ENCODE measurements at regions not wholly inside any gene's neighbourhood (a gene's known extent, or its start where the extent isn't known, plus 50 kb on each side); places are given as distances from the start of the nearest gene placed in this dataset.

DNA sequence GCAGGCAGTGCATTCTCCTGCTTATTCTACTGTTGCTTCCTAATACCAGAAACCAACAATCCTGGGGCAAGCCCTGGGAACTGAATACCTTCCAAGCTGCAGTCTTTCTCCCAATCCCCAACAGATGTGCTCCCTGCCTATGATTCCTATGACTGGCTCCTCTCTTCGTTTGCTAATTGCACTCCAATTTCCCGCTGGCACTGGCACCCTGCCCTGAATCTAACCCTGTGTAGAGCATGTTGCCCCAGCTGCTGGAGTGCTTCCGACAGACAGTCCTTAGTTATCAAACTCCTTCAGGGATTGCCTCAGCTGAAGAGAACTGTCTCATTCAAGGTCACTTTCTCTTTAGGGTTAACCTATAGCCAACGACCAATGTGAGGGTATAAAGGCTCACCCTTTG is 214.1 kb downstream of the NECTIN3 start:
- no peak for DNase-seq (ENCODE audit: low read depth)
- TF ChIP-seq, protein P1, sequence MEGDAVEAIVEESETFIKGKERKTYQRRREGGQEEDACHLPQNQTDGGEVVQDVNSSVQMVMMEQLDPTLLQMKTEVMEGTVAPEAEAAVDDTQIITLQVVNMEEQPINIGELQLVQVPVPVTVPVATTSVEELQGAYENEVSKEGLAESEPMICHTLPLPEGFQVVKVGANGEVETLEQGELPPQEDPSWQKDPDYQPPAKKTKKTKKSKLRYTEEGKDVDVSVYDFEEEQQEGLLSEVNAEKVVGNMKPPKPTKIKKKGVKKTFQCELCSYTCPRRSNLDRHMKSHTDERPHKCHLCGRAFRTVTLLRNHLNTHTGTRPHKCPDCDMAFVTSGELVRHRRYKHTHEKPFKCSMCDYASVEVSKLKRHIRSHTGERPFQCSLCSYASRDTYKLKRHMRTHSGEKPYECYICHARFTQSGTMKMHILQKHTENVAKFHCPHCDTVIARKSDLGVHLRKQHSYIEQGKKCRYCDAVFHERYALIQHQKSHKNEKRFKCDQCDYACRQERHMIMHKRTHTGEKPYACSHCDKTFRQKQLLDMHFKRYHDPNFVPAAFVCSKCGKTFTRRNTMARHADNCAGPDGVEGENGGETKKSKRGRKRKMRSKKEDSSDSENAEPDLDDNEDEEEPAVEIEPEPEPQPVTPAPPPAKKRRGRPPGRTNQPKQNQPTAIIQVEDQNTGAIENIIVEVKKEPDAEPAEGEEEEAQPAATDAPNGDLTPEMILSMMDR (IDR thresholded peaks at IDR 0.05; ENCODE audit: insufficient read depth, low read depth, low read length, missing control alignments), result no peak

DNA sequence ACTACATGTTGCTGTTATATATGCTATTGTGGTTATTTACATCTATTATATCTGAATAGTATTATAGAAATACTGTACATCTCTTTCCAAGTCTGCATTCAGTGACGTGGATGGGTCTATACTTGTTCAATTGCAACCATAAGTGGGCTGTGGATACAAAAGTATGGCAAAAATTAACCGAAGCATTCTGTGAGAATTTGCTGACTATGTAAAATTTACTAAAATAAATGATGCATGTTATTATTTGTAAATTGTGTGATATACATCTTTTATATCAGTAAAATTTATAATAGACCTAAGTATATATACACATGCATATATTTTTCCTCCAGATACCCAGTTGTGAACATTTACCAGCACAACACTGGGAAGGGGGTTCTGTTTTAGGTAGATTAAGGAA is 215.1 kb downstream of the NECTIN3 start:
- TF ChIP-seq, protein P1 (IDR thresholded peaks at IDR 0.05; ENCODE audit: insufficient read depth, low read depth, low read length, missing control alignments), result no peak
- H3K4me3 ChIP-seq (ENCODE audit: low read depth, low read length), result no peak overlapping the region
- DNase-seq (ENCODE audit: low read depth), result no peak

More for the DNA sequence above, 214.1 kb downstream of the NECTIN3 start:
- no peak overlapping the region for H3K4me3 ChIP-seq (ENCODE audit: low read depth, low read length)

DNA sequence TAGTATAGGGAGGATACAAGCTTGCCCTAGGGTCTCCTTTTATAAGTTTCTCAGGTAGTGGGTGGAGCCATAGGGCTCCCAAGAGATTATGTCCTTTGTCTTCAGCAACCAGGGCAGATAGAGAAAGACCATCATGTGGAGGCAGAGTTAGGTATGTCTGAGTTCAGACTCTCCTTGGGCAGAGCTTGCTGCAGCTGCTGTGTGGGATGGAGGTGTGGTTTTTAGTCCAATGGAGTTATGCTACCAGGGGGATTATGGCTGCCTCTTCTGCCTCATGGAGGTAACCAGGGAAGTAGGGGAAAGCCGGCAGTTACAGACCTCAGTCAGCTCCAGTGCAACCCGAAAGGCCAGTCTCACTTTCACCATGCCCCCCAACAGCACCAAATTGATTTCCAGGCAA is 220.5 kb downstream of the NECTIN3 start:
- no peak for DNase-seq (ENCODE audit: low read depth)
- TF ChIP-seq, protein P1 (IDR thresholded peaks at IDR 0.05; ENCODE audit: insufficient read depth, low read depth, low read length, missing control alignments), result no peak
- no peak overlapping the region for H3K4me3 ChIP-seq (ENCODE audit: low read depth, low read length)

DNA sequence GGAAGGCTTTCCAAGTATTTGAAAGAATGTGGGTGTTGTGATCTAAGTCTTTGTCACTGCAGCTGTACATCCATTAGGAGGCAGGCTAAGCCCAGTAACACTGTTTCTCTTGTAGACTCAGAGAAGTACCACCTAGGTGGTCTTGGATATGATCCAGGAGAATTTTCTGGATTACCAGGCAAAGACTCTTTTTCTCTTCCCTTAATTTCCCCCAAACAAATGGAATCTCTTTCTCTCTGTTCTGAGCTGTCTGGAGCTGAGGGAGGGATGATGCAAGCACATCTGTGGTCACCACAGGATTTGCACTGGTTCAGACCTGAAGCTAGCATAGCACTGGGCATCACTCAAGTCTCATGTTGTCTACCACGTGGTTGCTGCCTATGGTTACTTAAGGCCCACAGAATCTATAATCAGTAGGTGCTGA is 227.6 kb downstream of the NECTIN3 start:
- no peak overlapping the region for H3K4me3 ChIP-seq (ENCODE audit: low read depth, low read length)
- TF ChIP-seq, protein P1 (IDR thresholded peaks at IDR 0.05; ENCODE audit: insufficient read depth, low read depth, low read length, missing control alignments), result no peak
- DNase-seq (ENCODE audit: low read depth), result no peak

DNA sequence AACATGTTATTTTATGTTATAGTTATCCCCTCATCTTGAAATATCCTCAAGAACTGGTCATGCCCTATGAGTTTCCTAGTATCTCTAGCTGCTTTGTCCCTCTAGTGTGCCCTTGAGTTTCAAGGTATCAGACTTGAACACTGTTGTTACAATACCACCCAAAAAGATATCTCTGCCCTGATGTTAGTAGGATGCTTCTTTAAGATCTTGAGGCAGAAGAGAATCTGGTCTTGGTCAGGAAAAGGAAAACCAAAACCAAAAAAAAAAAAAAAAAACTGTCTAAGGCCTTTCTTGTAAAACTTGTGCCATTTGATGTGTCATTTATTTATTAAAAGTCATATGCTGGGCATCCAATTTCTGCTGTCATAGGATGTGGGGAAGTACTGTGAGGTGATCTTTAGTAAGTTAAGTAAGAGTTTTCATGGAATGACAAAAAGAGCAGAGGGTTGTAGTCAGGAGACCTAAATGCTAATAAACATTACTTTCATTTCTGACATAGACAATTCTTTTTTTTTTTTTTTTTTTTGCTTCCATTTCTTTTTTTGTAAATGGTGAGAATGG is 229.7 kb downstream of the NECTIN3 start:
- DNase-seq (ENCODE audit: low read depth), result no peak
- TF ChIP-seq, protein P1 (IDR thresholded peaks at IDR 0.05; ENCODE audit: insufficient read depth, low read depth, low read length, missing control alignments), result no peak
- H3K4me3 ChIP-seq (ENCODE audit: low read depth, low read length), result no peak overlapping the region

DNA sequence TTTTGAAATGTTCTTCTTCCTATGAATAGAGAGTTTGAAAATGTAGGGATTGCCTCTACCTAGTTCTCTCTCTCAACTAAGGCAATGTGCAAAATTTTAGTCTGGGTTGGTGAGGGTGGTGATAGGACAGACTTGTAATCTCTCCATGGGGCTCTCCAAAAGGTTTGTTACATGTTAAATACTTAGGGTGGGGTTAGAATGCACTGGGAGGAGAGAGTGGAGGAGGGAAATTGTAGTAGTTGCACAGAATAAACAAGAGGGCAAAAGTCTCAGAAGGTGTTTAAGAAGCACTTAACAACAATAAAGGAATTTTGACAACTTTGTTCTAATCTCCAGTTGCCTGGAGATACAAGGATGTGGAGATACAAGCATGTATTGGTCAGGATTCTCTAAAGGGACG is 230.4 kb downstream of the NECTIN3 start:
- DNase-seq (ENCODE audit: low read depth), result no peak
- TF ChIP-seq, protein P1 (IDR thresholded peaks at IDR 0.05; ENCODE audit: insufficient read depth, low read depth, low read length, missing control alignments), result no peak
- H3K4me3 ChIP-seq (ENCODE audit: low read depth, low read length), result no peak overlapping the region

DNA sequence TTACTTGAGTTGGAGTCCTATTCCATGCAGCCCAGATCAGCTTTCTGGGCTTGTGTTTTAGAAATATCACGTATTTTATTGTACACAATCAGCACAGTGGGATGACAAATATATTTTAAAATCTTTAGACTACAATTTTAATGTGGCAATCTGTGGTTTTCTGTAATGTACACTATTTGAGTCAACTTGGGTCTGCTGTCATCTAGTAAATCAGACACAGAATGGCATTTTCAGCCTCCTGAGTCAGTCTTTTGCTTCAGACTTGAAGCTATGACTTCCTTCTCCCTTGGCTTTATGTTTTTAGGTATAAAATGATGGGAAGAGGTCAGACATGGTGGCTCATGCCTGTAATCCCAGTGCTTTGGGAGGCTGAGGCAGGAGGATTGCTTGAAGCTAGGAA is 232.1 kb downstream of the NECTIN3 start:
- H3K4me3 ChIP-seq (ENCODE audit: low read depth, low read length), result no peak overlapping the region
- DNase-seq (ENCODE audit: low read depth), result no peak
- TF ChIP-seq, protein P1 (IDR thresholded peaks at IDR 0.05; ENCODE audit: insufficient read depth, low read depth, low read length, missing control alignments), result no peak
